ENCODE measurements at regions not wholly inside any gene's neighbourhood (a gene's known extent, or its start where the extent isn't known, plus 50 kb on each side); places are given as distances from the start of the nearest gene placed in this dataset.

DNA sequence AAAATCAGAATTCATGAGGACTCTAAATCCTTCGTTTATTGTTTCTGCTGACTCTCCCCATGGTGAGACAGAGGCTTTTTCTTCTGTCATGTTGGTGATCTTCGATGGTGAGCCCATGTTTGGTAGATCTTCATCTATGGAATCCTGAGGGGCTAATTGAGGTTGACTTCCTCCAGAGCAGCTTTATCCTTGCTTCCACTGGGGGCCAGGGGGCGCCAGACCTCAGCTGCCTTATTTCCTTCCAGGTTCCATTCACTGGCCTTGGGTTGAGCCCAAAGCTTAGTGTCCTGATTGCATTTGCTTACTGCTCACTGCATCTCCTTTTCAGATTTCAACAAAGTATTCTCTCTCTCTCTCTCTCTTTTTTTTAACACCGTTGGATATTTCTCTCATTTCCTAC, 80.7 kb downstream of the GCC1 start:
- TF ChIP-seq CEBPB (IDR thresholded peaks at IDR 0.05; ENCODE audit: low read depth) (no peak), POLR2A (IDR thresholded peaks at IDR 0.05; ENCODE audit: borderline replicate concordance, extremely low read depth, insufficient read depth, insufficient read length) (no peak), POLR2AphosphoS5 (IDR thresholded peaks at IDR 0.05; ENCODE audit: low read depth, low read length) (no peak), SIN3A (IDR thresholded peaks at IDR 0.05; ENCODE audit: low read depth) (no peak)
- TF ChIP-seq, protein P1, sequence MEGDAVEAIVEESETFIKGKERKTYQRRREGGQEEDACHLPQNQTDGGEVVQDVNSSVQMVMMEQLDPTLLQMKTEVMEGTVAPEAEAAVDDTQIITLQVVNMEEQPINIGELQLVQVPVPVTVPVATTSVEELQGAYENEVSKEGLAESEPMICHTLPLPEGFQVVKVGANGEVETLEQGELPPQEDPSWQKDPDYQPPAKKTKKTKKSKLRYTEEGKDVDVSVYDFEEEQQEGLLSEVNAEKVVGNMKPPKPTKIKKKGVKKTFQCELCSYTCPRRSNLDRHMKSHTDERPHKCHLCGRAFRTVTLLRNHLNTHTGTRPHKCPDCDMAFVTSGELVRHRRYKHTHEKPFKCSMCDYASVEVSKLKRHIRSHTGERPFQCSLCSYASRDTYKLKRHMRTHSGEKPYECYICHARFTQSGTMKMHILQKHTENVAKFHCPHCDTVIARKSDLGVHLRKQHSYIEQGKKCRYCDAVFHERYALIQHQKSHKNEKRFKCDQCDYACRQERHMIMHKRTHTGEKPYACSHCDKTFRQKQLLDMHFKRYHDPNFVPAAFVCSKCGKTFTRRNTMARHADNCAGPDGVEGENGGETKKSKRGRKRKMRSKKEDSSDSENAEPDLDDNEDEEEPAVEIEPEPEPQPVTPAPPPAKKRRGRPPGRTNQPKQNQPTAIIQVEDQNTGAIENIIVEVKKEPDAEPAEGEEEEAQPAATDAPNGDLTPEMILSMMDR (IDR thresholded peaks at IDR 0.05 in 2 of 3, conservative IDR thresholded peaks at IDR 0.05 in 1 of 3; ENCODE audit: borderline replicate concordance in 1 of 3, insufficient read depth in 1 of 3, low read depth in 2 of 3, low read length in 2 of 3) = peak; percentile 49 to 84 (median 74); a peak in 5 of 6 replicates

All from HCT116 (cell line).